Left hindlimb (tissue), 1 donor: ENCODE measurements at regions not wholly inside any gene's neighbourhood (a gene's known extent, or its start where the extent isn't known, plus 50 kb on each side); places are given as distances from the start of the nearest gene placed in this dataset.
"Not testable (repeated sequence)": the region's sequence is repeated elsewhere in the genome, so short reads cannot be mapped to it uniquely, and the experiment has no call there.

Experiments
- DNase-seq: peaks from one replicate; pipeline ENCODE4 v3.0.0-alpha.2; 2018

DNA sequence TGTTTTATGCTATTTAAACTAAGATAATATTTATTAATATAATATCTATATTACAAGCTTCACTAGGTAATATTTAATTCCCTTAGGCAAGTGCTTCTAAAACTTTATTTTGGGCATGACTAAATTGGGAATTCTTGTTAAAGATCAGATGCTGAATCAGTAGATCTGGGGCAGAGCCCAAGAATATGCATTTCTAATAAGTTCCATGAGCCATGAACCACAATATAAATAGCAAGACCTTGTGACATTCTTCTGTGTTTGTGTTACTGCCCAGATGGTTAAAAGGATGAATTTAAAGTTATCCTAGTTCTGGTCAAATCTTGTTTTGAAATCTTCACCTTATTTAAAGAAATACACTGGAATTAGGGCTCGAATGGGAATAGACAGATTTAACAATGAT lies 258.4 kb upstream of the CACNA2D1 start:
- DNase-seq: no peak

DNA sequence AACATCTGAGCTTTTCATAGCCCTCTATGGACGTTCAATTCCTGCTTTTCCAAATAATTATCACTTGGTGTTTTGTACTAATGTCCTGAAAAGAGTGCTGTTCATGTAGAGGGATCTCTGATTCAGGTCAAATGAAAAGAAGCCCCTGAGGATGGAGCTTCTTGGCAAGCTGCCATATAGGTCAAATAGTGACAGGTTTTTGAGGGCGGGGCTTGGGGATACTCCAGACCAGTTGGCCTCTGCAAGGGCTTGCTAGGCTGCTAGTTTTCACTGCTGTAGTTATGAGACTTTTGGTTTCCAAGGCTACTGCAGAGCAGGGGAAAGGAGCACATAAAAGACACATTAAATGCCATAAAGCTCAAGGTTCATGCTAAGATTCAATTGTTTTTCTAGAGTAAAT lies 257.2 kb upstream of the CACNA2D1 start:
- no peak for DNase-seq

DNA sequence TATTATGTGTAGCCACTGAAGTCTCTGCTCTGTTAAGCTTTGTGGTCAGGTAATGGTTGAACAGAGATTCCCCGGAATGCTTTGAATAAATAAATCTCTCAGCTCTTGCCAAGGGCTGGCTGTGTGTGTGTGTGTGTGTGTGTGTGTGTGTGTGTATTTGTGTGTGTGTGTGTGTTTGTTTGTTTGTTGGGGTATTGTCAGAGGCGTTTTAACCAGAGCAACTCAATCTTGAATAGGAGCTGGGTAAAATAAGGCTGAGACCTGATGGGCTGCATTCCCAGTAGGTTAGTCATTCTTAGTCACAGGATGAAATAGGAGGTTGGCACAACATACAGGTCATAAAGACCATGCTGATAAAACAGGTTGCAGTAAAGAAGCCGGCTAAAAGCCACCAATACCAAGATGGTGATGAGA lies 256.2 kb upstream of the CACNA2D1 start:
- DNase-seq: no peak

DNA sequence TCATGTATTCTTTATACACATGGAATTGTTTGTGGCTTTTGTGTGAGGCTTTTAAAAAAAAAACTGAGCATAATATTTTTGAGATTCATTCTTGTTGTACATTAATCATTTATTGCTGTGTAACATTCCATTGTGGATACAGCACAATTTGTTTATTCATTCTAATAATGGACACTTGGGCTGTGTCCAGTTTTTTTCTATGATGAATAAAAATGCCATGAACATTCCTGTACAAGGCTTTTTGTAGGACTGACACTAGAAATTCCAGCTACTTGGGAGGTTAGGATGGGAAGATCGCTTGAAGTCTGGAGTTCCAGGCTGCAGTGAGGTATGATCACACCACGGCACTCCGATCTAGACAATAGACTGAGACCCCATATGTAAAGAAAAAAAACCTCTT lies 254.3 kb upstream of the CACNA2D1 start:
- no peak for DNase-seq

DNA sequence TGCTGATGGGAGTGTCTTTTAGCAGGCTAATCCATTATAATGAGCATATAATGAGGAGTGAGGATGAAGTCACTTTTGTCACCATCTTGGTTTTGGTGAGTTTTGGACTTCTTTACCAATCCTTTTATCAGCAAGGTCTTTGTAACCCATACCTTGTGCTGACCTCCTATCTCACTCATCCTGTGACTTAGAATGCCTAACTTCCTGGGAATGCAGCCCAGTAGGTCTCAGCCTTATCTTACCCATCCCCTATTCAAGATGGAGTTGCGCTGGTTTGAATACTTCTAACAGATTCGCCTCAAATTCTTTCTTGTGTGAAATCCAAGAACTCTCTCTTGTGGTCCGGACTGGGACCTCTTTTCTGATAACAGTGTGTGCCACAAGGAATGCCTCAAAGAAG lies 253.1 kb upstream of the CACNA2D1 start:
- DNase-seq: no peak

DNA sequence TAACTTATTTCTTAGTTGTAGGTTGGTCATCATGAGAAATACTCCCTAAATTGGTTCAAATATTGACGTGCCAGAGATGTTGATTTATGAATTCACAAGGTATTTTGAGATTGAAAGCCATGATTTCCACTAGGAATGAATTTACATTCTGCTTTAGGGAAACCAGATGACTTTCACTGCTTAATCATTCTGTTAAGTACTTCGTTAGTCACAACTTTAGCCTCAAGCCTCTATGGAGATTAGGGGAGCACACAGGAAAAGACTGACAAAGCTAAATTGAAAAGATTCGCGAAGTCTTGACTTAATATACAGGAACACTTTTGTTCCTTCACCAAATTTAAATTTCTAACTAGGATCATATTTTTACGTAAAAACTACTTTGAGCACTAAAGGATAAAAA lies 250.4 kb upstream of the CACNA2D1 start:
- DNase-seq: no peak

DNA sequence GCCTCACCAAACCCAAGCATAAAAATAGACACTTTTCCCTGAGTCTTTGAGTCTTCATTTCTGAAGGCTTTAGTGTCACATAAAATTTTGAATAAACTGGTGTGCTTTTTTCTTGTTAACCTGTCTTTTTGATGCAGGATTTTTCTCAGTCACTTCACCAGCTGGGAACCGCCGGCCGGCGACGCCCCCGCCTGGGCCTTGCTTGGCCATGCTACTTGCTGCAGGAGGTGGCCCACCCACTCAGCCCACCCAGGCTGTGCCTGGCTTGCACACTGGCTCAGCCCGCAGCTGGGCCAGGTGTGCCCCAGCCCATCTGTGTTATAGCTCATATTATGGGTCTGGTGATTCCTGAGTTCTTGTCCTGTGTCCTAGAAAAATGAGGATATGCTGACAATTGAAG lies 247.4 kb upstream of the CACNA2D1 start:
- no peak for DNase-seq

DNA sequence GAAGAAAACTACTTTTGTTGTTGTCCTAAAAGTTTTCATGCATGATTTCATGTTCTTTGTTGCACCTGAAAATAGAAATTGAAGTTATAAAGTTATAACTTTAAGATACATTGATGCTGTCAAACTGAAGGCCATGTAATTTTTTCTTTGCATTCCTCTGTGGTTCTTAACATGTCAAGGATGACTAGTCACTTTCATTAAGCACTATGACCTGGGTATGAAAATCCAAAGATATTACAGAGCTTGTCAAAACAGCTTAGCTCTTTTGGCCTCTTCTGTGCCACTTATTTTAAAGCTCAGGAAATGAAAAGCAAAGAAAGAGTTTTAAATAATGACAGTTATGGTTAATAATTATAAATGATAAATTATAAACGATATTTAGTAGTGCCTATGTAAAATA lies 241.6 kb upstream of the CACNA2D1 start:
- DNase-seq: no peak

DNA sequence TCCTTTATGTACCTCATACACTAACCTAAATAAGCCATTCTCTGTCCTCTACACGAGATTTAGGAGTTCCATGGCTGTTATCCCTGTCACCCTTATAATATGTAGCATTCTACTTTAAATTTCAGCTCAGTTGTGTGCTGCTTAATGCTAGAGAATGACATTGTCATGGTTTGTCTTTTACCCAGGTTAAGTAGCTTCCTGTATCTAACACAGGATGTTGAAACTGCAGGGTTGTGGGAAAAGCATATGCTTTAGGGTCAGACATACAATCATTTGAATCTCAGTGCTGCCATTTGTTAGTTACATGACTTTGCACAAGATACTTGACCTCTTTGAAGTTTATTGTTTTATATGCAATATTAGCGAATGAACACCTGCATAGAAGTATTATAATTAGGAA lies 235.1 kb upstream of the CACNA2D1 start:
- no peak for DNase-seq

DNA sequence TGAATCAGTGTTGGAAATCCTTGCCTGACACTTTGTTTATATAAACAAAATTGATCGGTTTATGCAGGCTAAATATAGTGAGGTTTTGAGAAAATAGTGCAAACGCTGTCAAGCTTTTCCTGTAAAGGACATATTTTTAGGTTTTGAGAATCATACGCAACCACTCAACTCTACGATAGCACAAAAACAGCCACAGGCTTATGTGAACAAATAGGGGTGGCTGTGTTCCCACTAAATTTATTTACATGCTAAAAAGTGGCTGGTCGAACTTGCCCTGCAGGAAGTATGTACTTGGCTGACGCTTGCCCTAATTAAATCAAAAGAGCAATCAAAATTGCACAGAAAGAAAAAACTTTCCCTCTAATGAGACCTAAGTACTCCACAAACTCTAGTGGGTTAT lies 234.7 kb upstream of the CACNA2D1 start:
- no peak for DNase-seq

DNA sequence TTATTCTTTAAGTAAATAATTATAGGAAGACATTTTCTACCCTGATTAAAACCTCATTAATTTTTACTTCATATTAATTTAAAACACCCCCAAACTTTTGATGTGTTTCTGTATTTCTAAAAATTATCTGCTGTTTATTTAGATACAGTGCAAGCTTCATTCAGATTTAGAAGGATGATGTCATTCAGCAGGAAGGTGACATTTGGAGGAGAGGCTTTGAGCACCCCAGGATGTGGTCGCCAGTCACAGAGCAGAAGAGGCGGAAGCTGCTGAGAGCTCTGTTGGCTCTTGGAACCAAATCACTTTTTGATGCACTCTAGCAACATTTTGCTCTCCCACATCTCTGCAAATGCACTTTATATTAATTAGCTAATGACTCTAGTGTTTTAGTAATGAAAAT lies 233.9 kb upstream of the CACNA2D1 start:
- no peak for DNase-seq

DNA sequence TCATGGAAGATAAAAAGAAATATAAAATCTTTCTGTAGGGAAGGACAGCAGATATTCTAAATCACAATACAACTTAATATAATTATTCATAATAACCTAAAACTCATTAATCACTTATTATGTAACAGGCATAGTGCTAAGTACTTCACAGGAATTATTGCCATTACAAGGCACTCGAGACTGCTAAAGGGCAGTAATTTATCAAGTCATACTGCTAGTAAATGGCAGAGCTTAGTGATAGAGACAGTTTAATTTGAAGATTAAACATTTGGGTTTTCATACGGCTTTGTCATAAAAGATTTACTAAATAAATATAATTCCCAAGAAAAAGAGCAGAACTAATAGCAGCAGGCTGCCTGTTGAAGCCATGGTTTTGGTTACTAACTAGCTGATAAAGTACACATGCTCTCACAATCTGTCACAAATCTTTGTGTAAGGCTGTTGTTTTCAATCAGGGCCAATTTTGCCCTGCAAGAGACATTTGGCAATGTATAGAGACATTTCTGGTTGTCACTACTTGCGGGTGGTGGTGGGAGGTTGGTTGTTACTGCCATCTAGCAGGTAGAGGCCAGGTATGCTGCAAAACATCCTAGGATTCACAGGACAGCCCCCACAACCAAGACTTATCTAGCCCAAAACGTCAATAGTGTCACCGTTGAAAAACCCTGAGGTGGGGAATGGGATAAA lies 233.3 kb upstream of the CACNA2D1 start:
- DNase-seq: no peak

DNA sequence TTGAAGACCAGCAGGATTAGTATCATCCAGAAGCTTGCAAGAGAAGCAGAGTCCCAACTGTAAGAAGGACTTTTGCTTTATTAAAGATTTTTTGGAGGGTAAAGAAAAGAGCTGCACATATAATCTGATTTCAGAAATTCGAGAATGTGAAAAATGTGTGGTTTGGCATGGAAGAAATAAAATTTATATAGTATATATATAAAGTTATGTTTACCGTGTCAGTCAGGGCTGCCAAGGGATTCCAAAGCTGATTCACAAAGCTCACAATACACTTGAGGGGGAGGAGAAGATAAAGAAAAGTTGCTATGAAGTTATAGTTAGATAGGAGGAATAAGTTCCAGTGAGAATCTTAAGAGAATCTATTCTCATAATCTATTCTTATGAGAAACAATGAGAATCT lies 231.8 kb upstream of the CACNA2D1 start:
- DNase-seq: no peak

DNA sequence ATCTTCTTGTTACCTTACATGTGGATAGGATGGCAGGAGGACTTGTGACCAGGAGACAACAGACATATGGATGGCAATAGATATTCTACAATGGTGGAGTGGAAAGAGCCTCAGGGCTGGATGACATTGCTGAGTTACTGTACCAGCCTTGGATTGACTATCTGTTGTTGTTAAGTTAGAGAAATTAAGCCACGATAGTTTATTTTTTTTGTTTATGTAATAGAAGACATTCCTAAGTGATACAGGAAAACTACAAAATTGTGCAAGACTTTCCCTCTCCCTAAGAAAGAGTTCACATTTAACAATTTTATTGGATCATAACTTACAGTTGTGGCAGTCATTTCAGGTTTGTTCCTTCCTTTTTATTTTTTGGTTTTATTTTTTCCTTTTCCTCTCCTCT lies 230.7 kb upstream of the CACNA2D1 start:
- no peak for DNase-seq

DNA sequence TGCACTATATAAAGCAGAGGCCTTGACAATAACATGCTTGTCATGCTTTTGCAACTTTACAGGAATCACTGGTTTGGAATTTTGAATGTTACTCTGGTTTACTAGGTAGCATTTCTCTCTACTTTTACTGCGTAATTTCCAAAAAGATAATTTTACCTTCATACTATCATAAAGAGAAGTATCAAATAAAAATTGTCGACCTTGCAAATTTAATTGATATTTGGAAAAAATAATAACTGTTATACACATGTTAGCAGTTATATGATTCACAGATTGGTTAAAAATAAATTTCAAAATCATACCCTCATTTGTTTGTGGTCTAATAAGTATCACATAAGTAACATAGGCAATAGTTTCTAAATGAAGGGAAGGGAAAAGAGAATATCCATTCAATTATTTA lies 228.5 kb upstream of the CACNA2D1 start:
- DNase-seq: no peak

DNA sequence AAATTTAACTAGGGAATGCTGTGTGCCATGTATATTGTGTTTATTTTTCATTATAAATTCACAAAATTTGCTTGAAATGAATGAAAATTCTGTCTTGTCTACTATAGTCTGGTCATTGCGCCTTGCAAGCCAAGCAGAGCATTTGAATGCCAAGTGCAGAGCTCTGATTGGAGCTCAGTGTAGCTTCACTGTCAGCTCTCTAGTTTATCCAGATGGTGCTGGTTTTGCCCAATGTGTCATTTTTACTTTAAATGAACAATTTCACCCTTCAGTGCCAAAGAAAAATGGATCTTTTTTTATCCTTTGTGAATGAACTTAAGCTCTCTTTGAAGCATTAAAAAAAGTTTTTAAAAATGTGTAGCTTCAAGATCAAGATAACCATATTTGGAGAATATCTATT lies 225.6 kb upstream of the CACNA2D1 start:
- no peak for DNase-seq

DNA sequence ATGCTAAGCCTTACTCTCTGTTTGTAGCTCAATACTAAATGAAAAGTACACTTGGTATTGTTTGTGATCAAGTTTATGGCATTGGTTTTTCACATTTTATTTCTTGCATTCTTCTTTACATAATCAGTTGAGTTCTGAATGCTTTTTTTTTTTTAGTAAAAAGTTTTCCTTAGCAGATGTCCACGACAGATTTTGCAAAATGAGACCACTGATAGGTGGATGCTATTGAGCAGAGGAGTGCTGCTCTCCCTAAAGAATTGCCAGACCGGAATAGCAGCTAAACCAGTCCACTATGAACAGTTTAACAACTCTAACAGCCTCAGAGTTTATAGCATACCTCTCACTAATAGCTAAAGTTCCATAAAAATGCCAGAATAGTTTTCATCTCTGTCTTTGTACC lies 225.1 kb upstream of the CACNA2D1 start:
- no peak for DNase-seq

DNA sequence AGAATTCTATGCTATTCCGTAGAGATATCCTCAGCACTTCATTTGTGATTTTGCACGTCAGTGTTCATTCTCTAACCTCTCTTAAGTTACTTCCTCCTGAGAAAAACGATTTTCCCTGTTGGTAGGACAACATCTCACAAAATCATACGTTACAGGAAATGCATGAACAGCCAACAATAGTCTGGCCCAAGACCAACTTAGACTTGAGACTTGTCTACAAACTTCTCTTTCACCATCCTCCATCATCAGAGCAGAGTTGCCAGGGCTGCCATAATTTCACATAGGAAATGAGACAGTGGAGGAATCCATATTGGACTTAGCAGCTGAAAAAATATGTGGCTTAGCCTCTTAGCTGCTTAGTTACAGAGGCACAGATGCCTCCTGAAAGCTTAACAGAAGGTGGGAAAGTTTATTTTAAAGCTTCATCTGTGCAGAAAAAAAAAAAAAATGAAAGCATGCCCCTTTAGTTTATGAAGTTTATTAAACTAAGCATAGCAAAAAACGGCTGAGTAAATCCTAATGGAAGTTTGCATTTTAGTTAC lies 222.5 kb upstream of the CACNA2D1 start:
- DNase-seq: no peak

DNA sequence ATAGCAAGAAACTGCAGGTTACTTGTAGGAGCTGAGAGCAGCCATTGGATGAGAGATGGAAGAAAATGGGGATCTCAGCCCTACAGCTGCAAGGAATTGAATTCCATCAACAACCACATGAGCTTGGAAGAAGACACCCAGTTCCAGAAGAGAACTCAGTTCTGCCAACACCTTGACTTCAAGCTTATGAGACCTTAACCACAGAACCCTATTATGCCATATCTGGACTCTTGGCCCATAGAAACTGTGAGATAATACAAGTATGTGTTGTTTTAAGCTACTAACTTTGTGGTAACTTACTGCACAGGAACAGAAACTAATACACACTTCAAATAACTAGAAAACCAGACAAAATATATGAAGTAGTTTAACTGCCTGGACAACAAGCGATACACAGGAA lies 212.4 kb upstream of the CACNA2D1 start:
- no peak for DNase-seq

DNA sequence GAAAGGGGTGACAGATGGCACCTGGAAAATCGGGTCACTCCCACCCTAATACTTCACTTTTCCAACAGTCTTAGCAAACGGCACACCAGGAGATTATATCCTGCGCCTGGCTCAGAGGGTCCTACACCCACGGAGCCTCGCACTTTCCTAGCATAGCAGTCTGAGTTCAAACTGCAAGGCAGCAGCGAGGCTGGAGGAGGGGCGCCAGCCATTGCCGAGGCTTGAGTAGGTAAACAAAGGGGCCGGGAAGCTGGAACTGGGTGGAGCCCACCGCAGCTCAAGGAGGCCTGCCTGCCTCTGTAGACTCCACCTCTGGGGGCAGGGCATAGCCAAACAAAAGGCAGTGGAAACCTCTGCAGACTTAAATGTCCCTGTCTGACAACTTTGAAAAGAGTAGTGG lies 206.5 kb upstream of the CACNA2D1 start:
- DNase-seq: not testable (repeated sequence)

DNA sequence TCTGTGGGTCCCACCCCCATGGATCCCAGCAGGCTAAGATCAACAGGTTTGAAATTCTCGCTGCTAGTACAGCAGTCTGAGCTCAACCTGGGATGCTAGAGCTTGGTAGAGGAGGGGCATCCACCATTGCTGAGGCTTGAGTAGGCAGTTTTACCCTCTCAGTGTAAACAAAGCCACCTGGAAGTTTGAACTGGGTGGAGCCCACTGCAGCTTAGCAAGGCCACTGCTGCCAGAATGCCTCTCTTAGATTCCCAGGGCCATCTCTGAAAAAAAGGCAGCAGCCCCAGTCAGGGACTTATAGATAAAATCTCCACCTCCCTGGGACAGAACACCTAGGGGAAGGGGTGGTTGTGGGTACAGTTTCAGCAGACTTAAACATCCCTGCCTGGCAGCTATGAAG lies 190.0 kb upstream of the CACNA2D1 start:
- no peak for DNase-seq

DNA sequence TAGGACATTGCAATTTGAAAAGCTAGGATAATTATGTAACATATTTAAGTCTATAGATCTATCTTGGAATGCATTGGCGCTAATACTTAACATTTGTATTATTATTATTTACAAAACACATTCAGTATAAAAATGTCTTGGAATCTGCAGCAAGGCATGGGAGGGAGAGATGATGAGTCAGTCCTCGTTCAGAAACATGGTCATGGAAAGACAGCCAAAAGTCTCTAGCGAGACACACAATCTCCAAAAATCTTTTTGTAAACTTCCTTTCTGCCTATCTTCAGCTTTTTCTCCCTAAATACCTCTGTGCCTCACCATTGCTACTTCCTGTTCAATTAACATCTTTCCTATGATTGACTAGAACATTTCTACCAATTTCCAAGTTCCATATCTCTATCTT lies 188.4 kb upstream of the CACNA2D1 start:
- no peak for DNase-seq

DNA sequence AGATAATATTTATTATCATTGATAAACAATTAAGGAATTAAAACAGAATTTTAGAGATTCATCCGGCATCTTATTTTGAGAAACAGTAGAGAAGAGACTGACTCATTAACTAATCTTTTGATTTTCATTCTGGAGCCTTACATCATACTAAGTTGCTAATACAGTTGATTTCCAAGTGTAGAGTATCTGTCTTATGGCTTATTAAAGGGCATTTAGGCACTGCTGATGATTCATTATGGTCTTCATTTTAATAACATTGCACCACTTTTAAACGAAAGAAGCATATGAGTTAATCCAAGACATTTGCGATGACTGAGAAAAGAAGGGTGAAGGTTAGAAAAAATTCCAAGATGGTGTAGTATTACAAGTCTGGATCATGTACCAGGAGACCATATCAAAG lies 186.0 kb upstream of the CACNA2D1 start:
- no peak for DNase-seq

DNA sequence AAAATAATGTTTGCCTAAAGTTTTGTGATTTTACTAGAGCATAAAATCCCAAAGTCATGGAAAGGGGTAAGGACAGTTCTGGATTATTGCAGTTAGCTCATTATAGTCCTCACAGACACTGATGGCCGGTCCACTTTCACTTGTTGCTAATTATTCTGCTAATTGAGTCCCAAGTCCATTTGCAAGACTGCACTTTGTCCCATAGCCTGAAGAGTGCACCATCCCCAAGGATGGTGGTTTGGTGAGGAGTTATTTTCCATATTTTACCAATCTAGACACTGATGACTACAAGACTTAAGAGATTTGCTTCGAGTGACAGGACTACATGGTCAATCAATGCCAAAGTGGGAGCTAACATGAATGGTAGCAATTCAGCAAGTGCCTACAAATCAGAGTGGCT lies 181.8 kb upstream of the CACNA2D1 start:
- DNase-seq: no peak

DNA sequence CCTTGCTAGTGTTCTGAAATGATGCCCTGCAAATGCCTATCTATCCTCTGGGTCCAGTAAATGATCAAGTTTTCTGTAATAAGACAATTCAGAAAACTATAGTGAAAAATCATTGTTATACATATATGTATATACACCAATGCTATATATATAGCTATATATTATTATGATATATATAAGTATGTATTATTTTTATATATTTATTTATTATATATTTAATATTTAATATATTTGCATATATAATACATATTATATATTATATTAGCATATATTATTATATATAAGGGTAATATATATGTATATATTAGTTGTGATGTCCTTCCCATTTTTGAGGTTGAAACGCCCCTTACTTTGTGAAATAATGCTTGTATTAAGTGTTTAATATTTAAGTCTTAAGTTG lies 181.4 kb upstream of the CACNA2D1 start:
- no peak for DNase-seq
